ENCODE measurements at regions not wholly inside any gene's neighbourhood (a gene's known extent, or its start where the extent isn't known, plus 50 kb on each side); places are given as distances from the start of the nearest gene placed in this dataset.
A peak's percentile ranks its signal among the peaks of the same experiment; 100 is the strongest.

GRCh38 chr13:40410315-40410714 lies 256.1 kb downstream of the FOXO1 start:
- Histone ChIP-seq H3K4me3 (ENCODE audit: low read depth in 1 of 2, low read length in 1 of 2) (no peak overlapping the region), H3K27me3 (peaks cover 11% of the 10 kb centered on the region), H3K4me1 (ENCODE audit: control insufficient read depth in 1 of 2, insufficient read depth in 1 of 2, low read depth in 1 of 2, low read length in 1 of 2) (no peaks in the 10 kb centered on the region), H3K36me3 (no peaks in the 10 kb centered on the region), H3K9me3 (no peaks in the 10 kb centered on the region), H3K27ac (no peak overlapping the region)
- no peak for TF ChIP-seq CTCF (IDR thresholded peaks at IDR 0.05)

GRCh38 chr13:40420160-40420740 lies 246.2 kb downstream of the FOXO1 start:
- Histone ChIP-seq H3K27ac (no peak overlapping the region), H3K36me3 (no peaks in the 10 kb centered on the region), H3K9me3 (no peaks in the 10 kb centered on the region), H3K27me3 (no peaks in the 10 kb centered on the region), H3K4me3 (ENCODE audit: low read depth in 1 of 2, low read length in 1 of 2) (no peak overlapping the region), H3K4me1 (ENCODE audit: control insufficient read depth in 1 of 2, insufficient read depth in 1 of 2, low read depth in 1 of 2, low read length in 1 of 2) (peaks cover 13 to 18% of the 10 kb centered on the region in 2 experiments)
- no peak for TF ChIP-seq CTCF (IDR thresholded peaks at IDR 0.05)

- Histone ChIP-seq H3K9me3 (no peaks in the 10 kb centered on the region), H3K27ac (peak overlapping the region; percentile 64), H3K27me3 (no peaks in the 10 kb centered on the region), H3K4me3 (ENCODE audit: low read depth in 1 of 2, low read length in 1 of 2) (peak overlapping the region in 1 of 2 experiments; percentile 25), H3K4me1 (ENCODE audit: control insufficient read depth in 1 of 2, insufficient read depth in 1 of 2, low read depth in 1 of 2, low read length in 1 of 2) (peaks cover 13 to 18% of the 10 kb centered on the region in 2 experiments), H3K36me3 (no peaks in the 10 kb centered on the region)
- no peak for TF ChIP-seq CTCF (IDR thresholded peaks at IDR 0.05)
Observed at GRCh38 chr13:40422588-40423235, 243.7 kb downstream of the FOXO1 start.

GRCh38 chr13:40428354-40428753 lies 238.1 kb downstream of the FOXO1 start:
- H3K9me3 ChIP-seq, result no peaks in the 10 kb centered on the region
- H3K4me1 ChIP-seq (ENCODE audit: control insufficient read depth in 1 of 2, insufficient read depth in 1 of 2, low read depth in 1 of 2, low read length in 1 of 2), result peaks cover 0 to under 1% of the 10 kb centered on the region in 2 experiments
- no peak overlapping the region for H3K27ac ChIP-seq
- no peak overlapping the region for H3K4me3 ChIP-seq (ENCODE audit: low read depth in 1 of 2, low read length in 1 of 2)
- no peak for TF ChIP-seq CTCF (IDR thresholded peaks at IDR 0.05)
- H3K27me3 ChIP-seq, result no peaks in the 10 kb centered on the region
- H3K36me3 ChIP-seq, result no peaks in the 10 kb centered on the region

GRCh38 chr13:40429706-40430545 lies 236.5 kb downstream of the FOXO1 start:
- H3K9me3 ChIP-seq, result no peaks in the 10 kb centered on the region
- H3K4me3 ChIP-seq (ENCODE audit: low read depth in 1 of 2, low read length in 1 of 2), result no peak overlapping the region
- H3K27ac ChIP-seq, result no peak overlapping the region
- no peaks in the 10 kb centered on the region for H3K27me3 ChIP-seq
- no peak for TF ChIP-seq CTCF (IDR thresholded peaks at IDR 0.05)
- no peaks in the 10 kb centered on the region for H3K4me1 ChIP-seq (ENCODE audit: control insufficient read depth in 1 of 2, insufficient read depth in 1 of 2, low read depth in 1 of 2, low read length in 1 of 2)
- H3K36me3 ChIP-seq, result no peaks in the 10 kb centered on the region
